Activated CD8-positive, alpha-beta memory T cell treated with anti-CD3 and anti-CD28 coated beads for 24 hours (primary cell): ENCODE measurements at regions not wholly inside any gene's neighbourhood (a gene's known extent, or its start where the extent isn't known, plus 50 kb on each side); places are given as distances from the start of the nearest gene placed in this dataset.
"Not testable (repeated sequence)": the region's sequence is repeated elsewhere in the genome, so short reads cannot be mapped to it uniquely, and the experiment has no call there.

Experiments
- DNase-seq: peaks from one replicate; pipeline ENCODE4 v3.0.0-alpha.2; 2020

GRCh38 chr2:217618744-217619143, 384.1 kb downstream of the TNS1 start:
- no peak for DNase-seq

- no peak for DNase-seq
Observed at GRCh38 chr2:217617616-217618022, 385.2 kb downstream of the TNS1 start.

GRCh38 chr2:217616936-217617335, 385.9 kb downstream of the TNS1 start:
- DNase-seq, result no peak

- DNase-seq, result no peak
Observed at GRCh38 chr2:217615171-217615570, 387.6 kb downstream of the TNS1 start.

GRCh38 chr2:217614498-217614897, 388.3 kb downstream of the TNS1 start:
- no peak for DNase-seq

GRCh38 chr2:217614096-217614495, 388.7 kb downstream of the TNS1 start:
- DNase-seq, result no peak

GRCh38 chr2:217612920-217613319, 389.9 kb downstream of the TNS1 start:
- no peak for DNase-seq

- no peak for DNase-seq
Observed at GRCh38 chr2:217612211-217612610, 390.6 kb downstream of the TNS1 start.

GRCh38 chr2:217611626-217612127, 391.1 kb downstream of the TNS1 start:
- DNase-seq, result no peak

GRCh38 chr2:217611056-217611455, 391.7 kb downstream of the TNS1 start:
- peak; percentile 62 for DNase-seq

- peak; percentile 81 for DNase-seq
Observed at GRCh38 chr2:217610401-217610814, 392.4 kb downstream of the TNS1 start.

GRCh38 chr2:217609952-217610351, 392.8 kb downstream of the TNS1 start:
- peak; percentile 59 for DNase-seq

- DNase-seq, result no peak
Observed at GRCh38 chr2:217606296-217606695, 396.5 kb downstream of the TNS1 start.

- no peak for DNase-seq
Observed at GRCh38 chr2:217604527-217605194, 398.1 kb downstream of the TNS1 start.

- DNase-seq, result no peak
Observed at GRCh38 chr2:217601601-217602000, 401.2 kb downstream of the TNS1 start.

GRCh38 chr2:217599906-217600305, 402.9 kb downstream of the TNS1 start:
- no peak for DNase-seq

- no peak for DNase-seq
Observed at GRCh38 chr2:217597681-217598080, 405.1 kb downstream of the TNS1 start.

- DNase-seq, result no peak
Observed at GRCh38 chr2:217597145-217597544, 405.6 kb downstream of the TNS1 start.

GRCh38 chr2:217593732-217594131, 409.1 kb downstream of the TNS1 start:
- no peak for DNase-seq

- DNase-seq, result no peak
Observed at GRCh38 chr2:217588266-217588665, 414.5 kb downstream of the TNS1 start.

- DNase-seq, result no peak
Observed at GRCh38 chr2:217585362-217585761, 417.4 kb downstream of the TNS1 start.

- DNase-seq, result not testable (repeated sequence)
Observed at GRCh38 chr2:217580407-217580806, 422.4 kb downstream of the TNS1 start.

- no peak for DNase-seq
Observed at GRCh38 chr2:217573571-217573970, 429.2 kb downstream of the TNS1 start.

GRCh38 chr2:217570394-217570793, 432.4 kb downstream of the TNS1 start:
- DNase-seq, result no peak
